Esophagus squamous epithelium (tissue), 5 donors: ENCODE measurements at regions not wholly inside any gene's neighbourhood (a gene's known extent, or its start where the extent isn't known, plus 50 kb on each side); places are given as distances from the start of the nearest gene placed in this dataset.

Experiments used
- DNase-seq: peaks from one replicate; lab custom pipeline; 2025; lab: John Stamatoyannopoulos, UW
- H3K27ac ChIP-seq, 4 donors: fragments of 200-600 bp; sonication (generic); one replicate each; pipeline ENCODE4 v1.5.1; 2016 to 2019; ENCODE audit warnings: mild to moderate bottlenecking in 1 of 4
- H3K27me3 ChIP-seq, 4 donors: fragments of 200-600 bp; sonication (generic); 1 replicate in 3 of 4; 2 replicates in 1 of 4; pipeline versions ENCODE4 v1.5.1 to v1.6.0; 2017 to 2021; ENCODE audit warnings: antibody characterized with exemption in 1 of 4
- H3K36me3 ChIP-seq, 3 donors: fragments of 200-600 bp; sonication (generic); one replicate each; pipeline ENCODE4 v1.5.1; 2016 to 2019
- H3K4me1 ChIP-seq, 3 donors: fragments of 200-600 bp; sonication (generic); one replicate each; pipeline ENCODE4 v1.5.1; 2017 to 2019
- H3K4me3 ChIP-seq, 4 donors: fragments of 200-600 bp; sonication (generic); 1 replicate in 3 of 4; 2 replicates in 1 of 4; pipeline ENCODE4 v1.5.1; 2016 to 2019; ENCODE audit warnings: mild to moderate bottlenecking in 2 of 4, moderate library complexity in 1 of 4
- H3K9me3 ChIP-seq, 3 donors: fragments of 200-600 bp; sonication (generic); one replicate each; pipeline ENCODE4 v1.5.1; 2016 to 2019
- CTCF ChIP-seq, 6 experiments: fragments of 450-650 bp in 4 of 6; fragments of 200-600 bp in 2 of 6; sonication (generic) in 2 of 6; IDR thresholded peaks; one replicate each; pipeline ENCODE4 v1.5.1; 2016 to 2019; ENCODE audit warnings: antibody characterized with exemption in 6 of 6, mild to moderate bottlenecking in 4 of 6, moderate library complexity in 4 of 6
- POLR2A ChIP-seq, 4 donors: fragments of 450-650 bp; IDR thresholded peaks; one replicate each; pipeline ENCODE4 v1.6.1; 2017; ENCODE audit warnings: antibody characterized with exemption in 4 of 4, mild to moderate bottlenecking in 4 of 4, moderate library complexity in 3 of 4
- WGBS, 2 donors: methylation state at CpG; one replicate each; pipeline ENCODE4 v1.1.5; 2018; 5-methylcytosine and 5-hydroxymethylcytosine counted together
- intact Hi-C: fragments of 100-400 bp; cut with DNase I; formaldehyde crosslinking; loops from one replicate; pipeline ENCODE4 v1.15.0; 2022
- donor health status: DM: yes; HTN: yes; CAD: no.

GRCh38 chr12:40431169-40431568 lies 206.4 kb downstream of the LRRK2 start:
- Histone ChIP-seq H3K36me3 (no peaks in the 10 kb centered on the region), H3K4me1 (no peaks in the 10 kb centered on the region), H3K4me3 (no peak overlapping the region), H3K9me3 (no peaks in the 10 kb centered on the region), H3K27me3 (no peaks in the 10 kb centered on the region), H3K27ac (no peak overlapping the region)
- intact Hi-C loops, result no loop called here
- no peak for DNase-seq
- WGBS, 2 donors, result 64 to 73% methylated on average over 1 of the region's 1 CpG
- TF ChIP-seq CTCF (IDR thresholded peaks at IDR 0.05) (no peak), POLR2A (IDR thresholded peaks at IDR 0.05) (no peak)

GRCh38 chr12:40435251-40435650 lies 210.5 kb downstream of the LRRK2 start:
- H3K27me3 ChIP-seq, result no peaks in the 10 kb centered on the region
- no peak for TF ChIP-seq POLR2A (IDR thresholded peaks at IDR 0.05)
- no peak for TF ChIP-seq CTCF (IDR thresholded peaks at IDR 0.05)
- no peak for DNase-seq
- intact Hi-C loops, result no loop called here
- H3K27ac ChIP-seq, result no peak overlapping the region
- 41% methylated on average over 2 of the region's 2 CpGs for WGBS, 2 donors
- no peaks in the 10 kb centered on the region for H3K9me3 ChIP-seq
- no peaks in the 10 kb centered on the region for H3K4me1 ChIP-seq
- H3K4me3 ChIP-seq, result no peak overlapping the region
- H3K36me3 ChIP-seq, result no peaks in the 10 kb centered on the region

GRCh38 chr12:40435951-40436350 lies 211.2 kb downstream of the LRRK2 start:
- Histone ChIP-seq H3K4me1 (no peaks in the 10 kb centered on the region), H3K36me3 (no peaks in the 10 kb centered on the region), H3K27ac (no peak overlapping the region), H3K9me3 (no peaks in the 10 kb centered on the region), H3K27me3 (no peaks in the 10 kb centered on the region), H3K4me3 (no peak overlapping the region)
- DNase-seq, result no peak
- intact Hi-C loops, result no loop called here
- TF ChIP-seq POLR2A (IDR thresholded peaks at IDR 0.05) (no peak), CTCF (IDR thresholded peaks at IDR 0.05) (no peak)
- WGBS, 2 donors, result 77 to 100% methylated on average over 2 of the region's 2 CpGs

- intact Hi-C loops, result no loop called here
- H3K27ac ChIP-seq, result no peak overlapping the region
- no peak overlapping the region for H3K4me3 ChIP-seq
- H3K4me1 ChIP-seq, result no peaks in the 10 kb centered on the region
- no peaks in the 10 kb centered on the region for H3K9me3 ChIP-seq
- no peak for DNase-seq
- no peaks in the 10 kb centered on the region for H3K36me3 ChIP-seq
- no peaks in the 10 kb centered on the region for H3K27me3 ChIP-seq
- WGBS, 2 donors, result 59 to 83% methylated on average over 3 of the region's 3 CpGs
- TF ChIP-seq POLR2A (IDR thresholded peaks at IDR 0.05), result no peak
- no peak for TF ChIP-seq CTCF (IDR thresholded peaks at IDR 0.05)
Observed at GRCh38 chr12:40436564-40436963, 211.8 kb downstream of the LRRK2 start.

- H3K27me3 ChIP-seq, result no peaks in the 10 kb centered on the region
- 45 to 50% methylated on average over 2 of the region's 2 CpGs for WGBS, 2 donors
- intact Hi-C loops, result no loop called here
- DNase-seq, result no peak
- H3K4me1 ChIP-seq, result no peaks in the 10 kb centered on the region
- no peaks in the 10 kb centered on the region for H3K9me3 ChIP-seq
- no peak overlapping the region for H3K4me3 ChIP-seq
- no peaks in the 10 kb centered on the region for H3K36me3 ChIP-seq
- no peak overlapping the region for H3K27ac ChIP-seq
- TF ChIP-seq CTCF (IDR thresholded peaks at IDR 0.05) (no peak), POLR2A (IDR thresholded peaks at IDR 0.05) (no peak)
Observed at GRCh38 chr12:40439771-40440492, 215.1 kb downstream of the LRRK2 start.
